GM19467 (cell line): ENCODE measurements at regions not wholly inside any gene's neighbourhood (a gene's known extent, or its start where the extent isn't known, plus 50 kb on each side); places are given as distances from the start of the nearest gene placed in this dataset.

Experiments
- ATAC-seq: cut with Tn5 transposase; IDR thresholded peaks from one replicate; pipeline ENCODE4 v1.9.1; 2021; ENCODE audit warnings: mild to moderate bottlenecking, moderate library complexity; ENCODE audit not compliant: unreplicated experiment

DNA sequence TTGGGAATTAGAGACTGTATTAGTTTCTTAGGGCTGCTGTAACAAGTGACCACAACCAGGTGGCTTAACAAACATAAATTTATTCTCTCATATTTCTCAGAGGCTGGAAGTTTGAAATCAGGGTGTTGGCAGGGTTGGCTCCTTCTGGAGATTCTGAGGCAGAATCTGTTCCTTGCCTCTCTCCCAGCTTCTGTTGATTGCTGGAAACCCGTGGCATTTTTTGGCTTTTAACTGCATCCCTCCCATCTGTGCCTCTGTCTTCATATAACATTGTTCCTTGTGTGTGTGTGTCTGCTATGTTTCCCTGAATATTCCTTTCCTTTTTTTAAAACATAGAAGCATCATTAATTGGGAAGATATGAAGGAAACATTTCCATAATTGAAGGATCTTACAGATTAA is 448.1 kb upstream of the DCC start:
- no peak for ATAC-seq

DNA sequence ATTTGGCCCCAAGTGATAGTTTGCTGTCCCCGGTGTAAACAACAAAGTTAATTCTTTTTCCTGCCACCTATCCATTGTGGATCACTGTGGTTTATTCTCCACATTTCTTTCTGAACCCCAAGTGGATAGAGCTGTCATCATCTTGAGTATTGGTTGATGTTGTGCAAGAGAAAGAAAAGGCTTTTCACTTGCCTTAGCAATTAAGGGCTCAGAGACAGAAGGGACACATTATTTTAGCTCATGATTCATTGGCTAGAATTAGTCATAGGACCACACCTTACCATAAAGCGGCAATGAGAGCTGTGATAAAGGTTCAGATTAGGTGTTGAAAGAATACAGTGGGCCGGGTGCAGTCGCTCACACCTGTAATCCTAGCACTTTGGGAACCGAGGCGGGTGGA is 442.1 kb upstream of the DCC start:
- ATAC-seq, result no peak

DNA sequence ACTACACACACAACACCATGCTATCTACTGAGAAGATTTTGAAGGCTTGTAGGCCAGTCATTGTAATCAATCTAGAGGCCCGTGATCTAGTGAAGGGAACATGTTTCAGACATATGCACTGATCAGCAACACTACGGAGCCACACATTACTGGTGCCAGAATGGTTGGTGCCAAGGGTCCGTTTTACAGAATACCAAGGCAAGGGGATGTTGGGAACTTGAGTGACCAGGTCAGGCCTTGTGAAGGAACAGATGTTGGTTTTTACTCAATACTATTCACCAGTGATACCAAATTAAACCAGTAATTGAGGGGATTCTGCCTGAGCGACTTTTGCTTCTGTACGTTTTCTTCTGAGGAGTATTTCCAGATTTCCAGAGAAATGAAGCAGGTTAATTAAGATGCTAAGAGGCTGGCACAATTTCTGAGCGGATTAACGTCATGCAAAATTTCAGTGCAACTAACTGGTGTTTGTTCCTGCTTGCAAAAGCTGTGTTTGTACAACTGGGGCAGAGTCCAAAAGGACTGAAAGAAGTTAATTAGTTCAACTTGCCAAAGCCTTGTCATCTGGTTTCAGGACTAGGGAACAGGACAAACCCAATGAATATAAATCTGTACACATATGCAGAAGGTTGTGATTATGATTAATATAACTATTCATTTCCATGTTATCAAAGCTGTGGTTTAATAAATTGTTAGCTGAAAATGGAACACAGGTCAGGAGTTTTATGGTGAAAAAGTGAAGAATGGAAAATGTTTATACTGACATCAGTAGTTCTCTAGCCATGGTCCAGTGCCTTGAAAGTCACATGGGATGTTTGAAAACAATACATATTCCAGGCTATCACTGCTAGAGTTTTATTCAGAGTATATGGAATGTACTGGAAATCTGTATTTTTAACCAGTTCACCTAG is 432.1 kb upstream of the DCC start:
- no peak for ATAC-seq

DNA sequence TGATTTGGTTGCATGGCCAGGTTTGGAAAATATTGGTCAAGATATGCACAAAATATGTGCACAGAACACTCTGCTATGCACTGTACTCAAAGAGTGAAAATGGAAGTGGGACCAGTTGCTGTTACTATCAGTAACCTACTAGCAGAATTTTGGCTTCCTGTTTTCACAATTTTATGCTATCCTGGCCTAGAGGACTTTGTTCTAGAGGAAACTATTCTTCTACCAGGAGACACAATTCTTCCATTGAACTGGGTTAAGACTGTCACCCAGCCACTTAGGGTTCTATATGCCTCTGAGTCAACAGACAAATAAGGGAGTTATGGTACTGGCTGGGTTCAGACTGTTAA is 431.4 kb upstream of the DCC start:
- ATAC-seq, result no peak

DNA sequence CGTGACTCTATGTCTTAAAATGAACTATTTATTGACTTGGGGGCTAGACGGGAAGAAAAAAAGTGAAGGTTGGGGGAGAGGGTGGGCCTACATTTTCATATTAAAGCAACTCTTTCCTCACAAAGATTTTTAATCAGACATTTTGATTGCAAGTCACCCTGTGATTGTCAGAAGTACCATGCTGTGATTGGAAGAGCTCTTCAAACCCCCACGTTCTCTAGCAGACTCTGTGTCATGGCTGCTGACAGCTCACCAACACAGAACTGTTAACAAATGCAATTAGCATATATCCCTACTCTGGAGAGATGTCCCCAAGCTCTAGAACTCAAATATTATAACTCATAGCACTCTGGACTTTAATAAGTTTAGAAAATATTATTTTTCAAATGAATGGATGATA is 428.4 kb upstream of the DCC start:
- ATAC-seq, result no peak

DNA sequence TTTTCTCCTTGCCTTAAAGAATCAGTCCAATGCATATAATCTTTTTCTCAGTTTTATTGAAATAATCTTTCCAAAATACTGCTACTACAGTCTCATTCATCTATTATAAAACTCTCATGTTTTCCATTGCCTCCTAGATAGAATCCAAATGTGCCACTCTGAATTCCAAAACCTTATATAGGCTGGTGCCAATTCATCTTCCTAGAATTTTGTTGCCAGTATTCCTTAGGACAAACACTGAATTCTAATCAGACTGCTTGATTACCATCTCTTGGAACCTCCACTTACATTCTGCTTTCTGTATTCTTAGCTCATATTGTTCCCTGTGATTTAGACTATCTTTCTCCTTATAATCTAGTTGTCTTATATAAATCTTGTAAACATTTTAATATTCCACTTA is 427.6 kb upstream of the DCC start:
- no peak for ATAC-seq

DNA sequence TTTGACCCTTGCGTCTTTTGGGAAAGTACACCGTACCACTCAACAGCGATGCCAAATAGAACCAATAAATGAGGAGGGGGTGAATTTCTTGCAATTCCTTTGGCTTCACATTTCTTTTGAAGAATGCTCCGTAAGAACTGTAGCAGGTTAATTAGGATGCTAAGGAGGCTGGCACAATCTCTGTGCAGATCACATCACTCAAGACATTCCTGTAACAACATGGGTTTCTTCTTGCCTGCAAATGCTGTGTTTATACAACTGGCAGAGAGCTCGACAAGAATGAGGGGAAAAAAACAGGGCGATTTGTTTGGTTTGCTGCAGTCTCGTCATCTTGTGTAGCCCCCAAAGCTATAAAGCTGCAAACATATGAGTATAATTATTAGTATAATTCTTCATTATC is 424.8 kb upstream of the DCC start:
- no peak for ATAC-seq

DNA sequence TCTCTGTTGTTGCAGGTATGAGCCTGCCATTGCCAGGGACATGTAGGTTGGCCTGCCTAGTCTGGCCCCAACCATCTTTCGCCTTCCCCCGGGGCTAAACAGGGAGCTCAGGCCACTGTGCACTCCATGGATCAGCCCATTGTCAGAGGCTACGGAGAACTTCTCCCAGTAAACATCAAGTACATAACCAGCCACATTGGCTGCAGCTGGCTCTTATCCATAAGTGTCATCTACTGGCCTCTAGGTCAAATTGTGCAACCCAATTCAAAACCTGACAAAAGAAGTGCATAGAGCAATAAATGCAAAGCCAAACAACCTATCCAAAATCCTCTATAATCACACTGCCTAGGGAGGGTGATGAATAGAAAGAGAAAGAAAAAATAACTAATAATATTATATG is 418.1 kb upstream of the DCC start:
- ATAC-seq, result no peak

DNA sequence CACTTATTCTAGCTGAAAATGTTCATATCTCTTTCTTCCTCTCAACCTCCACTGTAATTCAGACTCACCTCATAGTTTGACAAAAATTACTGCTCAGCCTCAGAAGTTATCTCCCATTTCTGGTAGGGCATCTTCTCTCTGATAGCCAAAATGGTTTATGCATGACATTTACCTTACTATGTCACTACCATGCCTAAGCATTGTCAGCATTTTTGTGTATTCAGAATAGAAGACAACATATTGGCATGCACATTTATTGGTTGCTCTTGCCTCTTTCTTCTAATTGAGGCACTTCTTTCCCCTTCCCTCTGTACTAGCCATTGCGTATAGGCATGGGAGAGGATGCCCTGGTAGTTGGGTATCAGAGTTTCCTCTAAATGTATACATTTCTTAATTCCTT is 406.1 kb upstream of the DCC start:
- ATAC-seq, result no peak

DNA sequence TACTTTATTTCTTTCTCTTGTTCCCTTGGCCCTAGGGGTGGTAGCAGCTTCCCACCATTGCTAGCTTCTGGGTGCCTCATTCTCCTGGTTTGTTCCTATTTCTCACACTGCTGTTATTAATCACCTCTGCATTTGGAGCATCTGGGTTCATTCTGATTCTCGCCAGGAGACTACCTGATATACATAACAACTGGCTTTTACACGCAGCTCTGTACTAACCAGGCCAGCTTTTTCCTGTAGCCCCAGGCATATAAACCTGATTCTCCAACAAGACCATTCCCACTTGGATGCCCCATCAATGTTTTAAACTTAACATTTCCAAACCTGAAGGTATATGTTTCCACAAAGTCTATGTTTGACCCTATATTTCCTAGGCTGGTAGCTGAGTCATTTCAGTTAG is 403.9 kb upstream of the DCC start:
- no peak for ATAC-seq

DNA sequence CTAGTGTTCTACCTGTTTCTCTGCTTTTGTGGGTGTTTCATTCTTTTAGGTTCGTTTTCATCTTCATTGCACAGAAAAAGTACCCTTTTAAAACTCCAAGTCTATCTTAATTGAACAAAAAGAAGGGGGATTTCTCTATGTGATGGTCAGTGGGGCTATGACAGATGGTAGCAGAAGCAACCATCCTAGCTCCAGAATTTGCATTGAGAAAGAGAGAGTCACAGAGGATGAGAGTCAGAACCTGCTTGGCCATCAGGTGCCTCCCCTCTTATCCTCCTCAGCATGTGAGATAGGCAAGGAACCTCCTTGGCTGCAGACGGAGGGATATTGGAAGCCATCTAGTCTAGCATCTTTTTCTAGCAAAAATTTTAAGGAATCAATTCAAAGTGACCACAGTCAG is 398.0 kb upstream of the DCC start:
- ATAC-seq, result no peak

DNA sequence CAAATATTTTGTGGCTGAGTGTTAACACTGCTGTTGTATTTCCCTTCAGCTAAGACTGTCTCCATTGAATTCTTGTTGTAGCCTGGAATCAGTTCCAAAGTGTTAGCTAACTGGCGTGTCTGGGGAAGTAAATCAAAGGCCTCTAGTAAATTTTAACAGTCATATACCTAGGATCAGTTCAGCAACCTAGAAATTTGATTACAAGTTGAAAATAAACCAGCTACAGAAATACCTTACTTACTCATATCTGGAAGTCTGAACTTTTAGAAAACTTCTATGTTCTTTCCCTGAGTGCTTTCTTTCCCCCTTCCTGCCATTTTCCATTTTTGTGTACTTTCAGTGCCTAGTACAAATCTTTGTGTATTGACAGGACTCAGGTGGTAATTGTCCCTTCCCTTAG is 396.7 kb upstream of the DCC start:
- ATAC-seq, result no peak

DNA sequence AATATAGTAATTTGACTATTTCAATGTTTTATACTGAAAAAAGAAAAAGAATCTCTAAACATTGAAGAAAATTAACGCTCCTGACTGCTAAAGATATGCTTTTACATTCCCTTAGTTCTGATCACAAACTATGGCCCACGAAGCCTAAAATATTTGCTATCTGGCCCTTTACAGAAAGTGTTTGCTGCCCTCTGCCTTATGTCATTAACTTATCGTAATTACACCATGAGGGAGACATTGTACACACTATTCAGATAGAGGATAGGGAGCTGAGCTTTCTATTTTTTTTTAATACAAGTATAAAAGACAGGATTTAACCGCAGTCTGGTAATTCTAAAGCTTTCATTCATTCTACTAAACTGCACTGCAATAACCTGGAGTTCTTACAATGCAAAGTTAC is 393.1 kb upstream of the DCC start:
- no peak for ATAC-seq

DNA sequence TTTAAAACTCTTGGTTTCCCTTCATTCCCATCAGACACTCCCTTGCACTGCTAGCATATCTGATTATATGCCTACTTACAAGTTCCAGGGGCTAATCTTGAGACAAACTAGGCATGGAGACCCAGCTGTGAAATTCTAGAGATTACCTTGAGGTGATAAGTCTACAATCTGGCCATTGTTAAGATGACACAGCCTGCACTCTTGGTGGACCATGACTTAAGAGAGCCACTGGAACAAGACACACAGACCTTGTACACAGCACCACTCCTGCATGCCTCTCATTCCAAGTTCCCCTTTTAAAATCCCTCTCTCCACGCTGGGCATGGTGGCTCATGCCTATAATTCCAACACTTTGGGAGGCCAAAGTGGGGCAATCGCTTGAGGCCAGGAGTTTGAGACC is 387.2 kb upstream of the DCC start:
- ATAC-seq, result no peak

DNA sequence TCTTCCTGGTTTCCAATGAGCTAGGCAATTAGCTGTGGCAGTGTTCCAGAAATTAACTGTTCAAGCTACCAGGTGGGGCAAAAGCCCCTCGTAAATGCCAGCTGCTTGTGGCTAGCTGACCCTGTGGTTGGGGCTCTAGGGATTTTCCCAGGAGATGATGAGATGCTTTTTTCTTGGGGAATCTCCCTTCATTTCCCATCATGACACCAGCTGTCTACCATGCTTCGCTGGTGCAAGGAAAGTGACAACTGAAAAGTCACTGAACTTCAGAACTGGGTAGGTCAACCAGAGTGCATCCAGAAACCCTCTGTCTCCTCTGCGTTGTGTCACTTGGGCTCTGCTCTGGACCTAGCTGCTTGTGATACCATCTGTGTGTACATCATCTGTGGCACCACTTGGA is 386.5 kb upstream of the DCC start:
- peak; percentile 74 for ATAC-seq

DNA sequence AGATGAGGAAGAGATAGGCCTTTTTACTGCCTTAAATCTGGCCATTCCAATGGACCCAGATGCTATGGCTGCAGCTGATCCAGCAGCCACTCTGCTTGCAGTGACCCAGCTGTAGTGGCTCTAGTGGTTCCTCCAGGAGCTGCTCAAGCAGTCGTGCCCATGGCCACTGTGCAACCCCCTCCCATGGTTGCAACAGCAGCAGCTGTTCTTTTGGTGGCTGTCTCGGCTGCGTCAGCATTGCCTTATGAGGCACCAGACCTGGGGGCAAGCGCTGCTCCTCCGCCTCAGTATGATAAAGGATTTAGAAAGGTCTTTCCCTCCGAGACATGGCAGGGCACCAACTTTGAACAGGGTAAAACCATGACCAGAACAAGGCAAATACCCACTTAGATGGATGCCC is 384.9 kb upstream of the DCC start:
- ATAC-seq, result no peak

DNA sequence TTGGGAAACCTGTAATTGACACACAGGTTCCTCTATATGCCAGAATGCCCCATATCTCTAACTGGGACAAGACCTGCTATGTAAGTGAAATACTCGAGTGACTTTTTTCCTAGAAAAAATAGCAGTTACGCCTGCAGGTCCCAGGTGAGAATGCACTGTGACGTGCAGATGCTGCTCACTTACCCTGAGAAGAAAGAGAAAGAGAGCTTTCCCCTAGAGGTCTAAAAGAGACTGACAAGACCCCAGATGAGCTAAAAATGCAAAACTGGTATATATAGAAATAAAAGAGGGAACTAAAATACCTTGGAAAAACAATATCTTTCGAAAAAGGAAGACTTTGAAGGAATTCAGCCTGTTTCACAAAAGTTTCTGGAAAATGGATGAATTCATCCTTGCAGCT is 383.0 kb upstream of the DCC start:
- ATAC-seq, result no peak

DNA sequence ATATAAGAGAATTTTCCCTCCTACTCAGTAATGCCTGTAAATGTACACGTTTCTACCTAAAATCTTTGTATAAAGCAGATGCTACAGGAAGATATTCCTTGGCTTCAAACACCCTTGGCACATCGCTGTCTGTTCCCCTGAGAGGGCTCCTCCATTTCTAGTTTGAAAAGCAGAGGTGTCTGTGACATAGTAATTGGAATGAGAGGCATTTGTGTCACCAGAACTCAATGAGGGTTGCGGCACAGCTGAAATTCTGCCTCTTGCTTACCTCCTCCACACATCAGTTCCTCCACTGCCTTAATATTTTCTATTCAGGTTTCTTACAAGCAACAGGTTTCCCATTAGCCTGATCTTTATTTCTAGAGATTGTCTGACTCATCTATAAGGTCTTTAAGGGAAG is 359.9 kb upstream of the DCC start:
- no peak for ATAC-seq

DNA sequence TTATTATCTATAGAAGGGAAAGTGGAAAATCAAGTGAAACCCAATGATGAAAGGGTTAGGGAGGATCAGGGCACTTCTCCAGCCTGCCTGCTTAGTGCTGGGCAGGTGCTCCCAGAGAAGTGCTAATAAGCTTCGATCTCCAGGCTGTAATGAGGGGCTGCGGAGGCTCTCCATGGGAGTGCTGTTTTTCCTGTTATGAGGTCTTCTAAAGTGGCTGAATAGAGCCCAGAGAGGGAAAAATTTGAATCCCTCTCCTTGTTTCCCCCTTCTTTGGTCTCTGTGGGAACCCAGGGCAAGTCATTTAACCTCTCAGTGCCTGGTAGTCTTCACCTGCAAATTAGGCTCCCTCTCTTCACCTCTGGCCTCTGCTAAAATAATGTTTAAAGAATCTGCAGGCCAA is 351.7 kb upstream of the DCC start:
- ATAC-seq, result no peak

DNA sequence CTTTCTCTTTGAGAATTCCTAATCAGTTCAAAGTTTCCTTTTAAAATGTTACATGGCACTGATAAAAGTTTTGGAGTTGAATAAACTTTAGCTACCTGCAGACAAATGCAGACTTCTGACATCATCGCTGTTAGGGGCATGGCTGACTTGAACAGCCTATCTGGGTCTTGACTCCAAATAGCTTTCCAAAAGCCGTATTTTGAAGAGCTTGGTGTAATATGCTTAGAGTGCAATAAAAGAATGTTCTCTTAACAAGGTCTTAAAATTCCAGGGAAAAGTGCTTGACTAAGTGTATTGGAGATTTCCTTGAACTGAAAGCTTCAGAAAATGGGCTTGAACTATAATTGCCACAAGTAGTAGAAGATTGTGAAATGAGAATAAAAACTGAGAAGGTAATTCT is 342.9 kb upstream of the DCC start:
- ATAC-seq, result no peak

DNA sequence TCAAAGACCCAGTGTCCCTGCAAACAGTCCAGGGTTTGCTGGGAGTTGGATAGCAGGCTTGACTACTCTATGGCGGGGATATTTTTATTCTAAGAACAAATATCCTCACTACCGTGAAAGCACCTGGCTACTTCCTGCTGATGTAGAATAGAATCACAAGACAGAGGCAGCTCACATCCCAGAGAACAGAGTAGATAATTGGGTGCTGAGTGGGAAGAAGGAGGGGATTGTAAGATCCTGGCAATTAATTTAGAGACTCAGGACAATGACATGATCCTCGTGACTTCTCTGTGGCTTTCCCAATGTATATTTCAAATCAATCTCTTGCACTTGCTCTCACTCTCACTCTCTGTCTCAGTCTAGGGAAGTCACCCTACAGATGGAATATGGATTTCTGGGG is 341.9 kb upstream of the DCC start:
- no peak for ATAC-seq

DNA sequence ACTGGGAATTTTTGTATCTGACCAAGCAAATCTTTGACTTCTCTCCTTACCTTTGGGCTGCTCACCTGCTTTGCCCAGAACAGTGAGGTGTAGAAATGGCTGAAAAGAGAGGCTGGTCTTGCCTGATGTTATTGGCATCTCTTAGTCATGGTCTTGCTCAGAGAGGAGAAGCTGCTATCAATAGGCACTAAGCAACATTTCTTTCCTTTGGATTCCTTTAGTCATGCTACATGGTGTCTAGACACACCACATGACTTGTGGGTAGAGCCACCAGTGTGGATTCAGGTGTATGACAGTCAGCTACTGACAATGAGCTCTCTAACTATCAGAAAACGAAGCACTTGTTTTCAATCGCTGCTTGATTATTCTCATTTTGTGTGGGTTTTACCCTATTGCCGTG is 341.3 kb upstream of the DCC start:
- no peak for ATAC-seq

DNA sequence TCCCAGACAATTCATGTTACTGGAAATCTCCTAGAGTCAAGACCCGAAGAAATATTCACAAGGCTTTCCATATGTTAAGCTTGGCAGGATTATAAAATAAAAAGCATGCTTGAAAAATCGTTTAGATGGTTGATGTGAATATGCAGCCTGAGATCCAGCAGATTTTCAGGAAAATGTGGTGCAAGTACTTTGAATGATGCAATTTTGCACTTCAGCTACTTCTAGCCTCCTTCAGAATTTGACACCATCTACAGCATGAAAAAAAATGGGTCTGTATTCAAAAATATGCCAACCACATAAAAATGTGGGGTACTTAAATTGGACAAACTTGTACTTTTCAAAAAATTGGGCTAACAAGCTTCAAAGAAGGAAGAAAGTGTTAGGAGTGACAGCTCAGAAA is 340.6 kb upstream of the DCC start:
- ATAC-seq, result no peak
